ENCODE measurements at regions not wholly inside any gene's neighbourhood (a gene's known extent, or its start where the extent isn't known, plus 50 kb on each side); places are given as distances from the start of the nearest gene placed in this dataset.

GRCh38 chr18:45384962-45385315 is 230.3 kb upstream of the SLC14A2 start:
- DNase-seq, result no peak

GRCh38 chr18:45386041-45386655 is 229.1 kb upstream of the SLC14A2 start:
- DNase-seq, result no peak

DNA sequence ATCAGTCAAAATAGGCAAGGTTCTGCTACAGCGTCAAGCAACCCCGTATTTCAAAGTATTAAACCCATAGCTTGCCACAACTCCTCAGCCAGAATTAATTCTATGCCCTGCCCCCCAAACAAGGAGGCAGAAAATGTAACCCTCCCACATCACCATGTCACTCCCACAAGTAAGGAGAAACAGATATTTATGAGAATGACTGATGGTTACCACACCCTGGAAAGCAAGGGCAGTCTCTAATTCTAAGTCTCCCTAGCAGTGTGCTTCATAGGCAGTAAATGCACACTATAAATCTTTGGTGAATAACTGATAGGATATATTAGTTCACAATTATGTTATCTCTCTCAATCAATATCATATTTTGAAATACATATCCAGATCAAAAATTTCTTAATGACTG is 228.0 kb upstream of the SLC14A2 start:
- DNase-seq, result no peak

DNA sequence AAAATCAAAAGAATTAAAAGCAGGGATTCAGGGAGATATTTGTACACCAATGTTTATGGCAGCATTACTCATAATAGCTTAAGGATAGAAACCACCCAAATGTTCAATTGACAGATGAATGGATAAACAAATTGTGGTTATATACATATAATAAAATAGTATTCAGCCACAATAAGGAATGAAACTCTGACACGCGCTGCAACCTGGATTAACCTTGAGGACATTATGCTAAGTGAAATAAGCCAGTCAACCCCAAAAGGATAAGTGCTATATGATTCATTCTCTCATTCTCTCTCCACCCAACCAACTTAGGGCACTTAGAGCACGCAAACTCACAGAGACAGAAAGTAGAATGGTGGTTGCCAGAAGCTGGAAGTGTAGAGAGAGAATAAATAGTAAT is 216.8 kb upstream of the SLC14A2 start:
- DNase-seq, result no peak

GRCh38 chr18:45399146-45399545 is 216.1 kb upstream of the SLC14A2 start:
- no peak for DNase-seq

- DNase-seq, result no peak
Measured at GRCh38 chr18:45399643-45400042, 215.6 kb upstream of the SLC14A2 start.

GRCh38 chr18:45402485-45403056 is 212.7 kb upstream of the SLC14A2 start:
- no peak for DNase-seq

DNA sequence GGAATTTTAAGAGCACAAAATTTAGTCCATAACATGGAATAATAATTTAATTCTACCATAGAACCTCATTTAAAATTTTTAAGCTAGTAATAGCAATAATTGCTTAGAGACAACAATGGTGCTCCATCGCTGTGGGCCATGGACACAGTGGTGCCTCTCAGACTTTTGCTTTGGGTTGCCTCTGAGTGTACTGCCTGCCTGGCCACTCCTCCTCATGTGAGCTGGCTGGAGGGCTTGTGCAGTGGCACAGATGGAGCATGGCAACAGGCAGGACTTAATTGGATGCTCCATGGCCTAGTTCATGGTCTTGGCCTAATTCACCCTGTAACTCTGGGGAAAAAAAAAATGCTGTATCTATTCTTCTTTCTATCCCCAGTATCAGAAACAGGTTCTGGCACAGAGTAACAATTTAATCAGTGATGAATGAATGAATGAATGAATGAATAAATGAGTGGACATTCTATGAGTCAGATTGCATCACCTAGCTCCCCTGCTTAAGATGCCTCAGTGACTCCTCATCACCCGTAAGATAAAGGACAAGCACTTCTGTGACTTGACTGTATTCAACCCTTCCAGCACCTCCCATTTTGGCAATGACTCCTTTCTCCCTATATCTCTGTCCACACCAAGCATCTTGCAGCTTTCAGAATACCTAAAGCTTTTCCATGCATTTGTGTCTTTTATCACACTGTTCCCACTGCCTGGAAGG is 211.8 kb upstream of the SLC14A2 start:
- no peak for DNase-seq

DNA sequence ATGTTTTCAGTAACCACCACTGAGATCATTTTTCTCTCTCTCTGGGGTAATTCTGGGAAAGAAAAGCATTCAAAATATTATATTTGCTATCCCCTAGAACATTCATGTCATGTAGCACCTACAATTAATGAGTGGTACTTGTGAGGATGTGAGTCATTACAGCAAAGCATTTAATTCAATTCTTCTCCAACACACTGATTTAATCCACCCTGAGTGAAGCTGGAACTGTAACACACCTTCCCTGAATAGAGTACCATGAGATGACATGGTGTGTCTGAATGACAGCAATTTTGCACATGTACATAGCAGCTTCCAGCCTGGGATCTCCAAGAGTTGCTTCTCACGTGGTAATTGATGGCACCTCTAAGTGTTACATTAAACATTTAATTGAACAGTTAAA is 207.1 kb upstream of the SLC14A2 start:
- DNase-seq, result no peak

DNA sequence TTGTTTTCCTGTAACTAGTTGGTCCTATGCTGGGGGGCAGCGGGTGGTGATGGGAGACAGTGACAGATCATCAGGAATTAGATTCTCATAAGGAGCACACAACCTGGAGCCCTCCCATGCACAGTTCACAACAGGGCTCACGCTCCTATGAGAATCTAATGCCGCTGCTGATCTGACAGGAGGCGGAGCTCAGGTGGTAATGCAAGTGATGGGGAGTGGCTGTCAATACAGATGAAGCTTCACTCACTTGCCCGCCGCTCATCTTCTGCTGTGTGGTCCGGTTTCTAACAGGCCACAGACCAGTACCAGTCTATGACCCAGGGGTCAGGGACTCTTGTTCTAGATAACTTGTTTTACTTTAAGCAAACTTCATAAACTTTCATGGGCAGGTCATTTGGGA is 205.3 kb upstream of the SLC14A2 start:
- no peak for DNase-seq

DNA sequence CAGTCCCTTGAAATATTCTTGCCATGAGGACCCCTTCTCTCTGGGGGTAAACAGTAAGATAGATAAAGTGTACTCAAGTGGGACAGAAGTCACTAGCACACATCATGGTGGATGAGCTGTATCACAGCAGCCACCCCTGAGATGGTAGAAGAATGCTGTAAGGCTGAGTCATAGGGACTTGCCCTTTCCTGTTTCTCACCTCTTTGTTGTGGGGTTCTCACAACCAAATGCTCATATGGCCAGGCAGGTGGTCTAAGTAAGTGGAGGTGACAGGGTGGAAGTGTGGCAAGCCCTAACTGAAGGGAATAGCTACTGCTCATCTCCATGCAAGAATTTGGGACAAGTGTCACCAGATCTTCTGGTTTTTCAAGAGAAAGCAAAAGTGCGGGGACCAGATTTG is 202.7 kb upstream of the SLC14A2 start:
- no peak for DNase-seq

- DNase-seq, result no peak
Measured at GRCh38 chr18:45413180-45413836, 202.0 kb upstream of the SLC14A2 start.

DNA sequence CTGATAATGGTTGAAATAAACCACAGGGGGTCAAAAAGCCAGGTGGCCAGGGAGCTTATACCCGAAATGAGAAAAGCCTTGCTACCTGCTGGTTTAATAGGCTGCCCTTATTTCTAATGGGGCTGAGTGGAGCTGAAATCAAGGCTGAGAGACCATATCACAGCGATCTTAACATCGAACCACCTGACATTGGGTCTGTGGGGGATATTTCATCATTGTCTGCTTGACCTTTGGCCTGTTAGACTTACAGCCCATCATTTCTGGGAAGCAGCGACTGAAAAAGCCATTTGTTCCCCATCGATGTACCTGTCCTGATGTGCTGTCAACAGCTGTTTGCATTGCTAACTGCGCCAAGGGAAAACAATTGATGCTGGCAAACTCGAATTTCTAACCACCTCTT is 199.7 kb upstream of the SLC14A2 start:
- no peak for DNase-seq

GRCh38 chr18:45416168-45416567 is 199.1 kb upstream of the SLC14A2 start:
- no peak for DNase-seq

DNA sequence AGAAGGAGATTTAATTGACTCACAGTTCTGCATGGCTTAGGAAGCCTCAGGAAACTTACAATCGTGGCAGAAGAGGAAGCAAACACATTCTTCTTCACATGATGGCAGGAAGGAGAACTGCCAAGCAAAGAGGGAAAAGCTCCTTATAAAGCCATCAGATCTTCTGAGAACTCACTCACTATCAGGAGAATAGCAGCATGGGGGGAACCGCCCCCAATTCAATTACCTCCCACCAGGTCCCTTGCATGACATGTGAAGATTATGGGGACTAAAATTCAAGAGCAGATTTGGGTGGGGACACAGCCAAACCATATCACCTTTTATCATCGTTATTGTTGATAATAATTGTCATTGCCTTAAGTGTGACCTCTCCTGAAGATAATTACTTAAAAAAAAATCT is 197.9 kb upstream of the SLC14A2 start:
- no peak for DNase-seq

- DNase-seq, result no peak
Measured at GRCh38 chr18:45423659-45424058, 191.6 kb upstream of the SLC14A2 start.

DNA sequence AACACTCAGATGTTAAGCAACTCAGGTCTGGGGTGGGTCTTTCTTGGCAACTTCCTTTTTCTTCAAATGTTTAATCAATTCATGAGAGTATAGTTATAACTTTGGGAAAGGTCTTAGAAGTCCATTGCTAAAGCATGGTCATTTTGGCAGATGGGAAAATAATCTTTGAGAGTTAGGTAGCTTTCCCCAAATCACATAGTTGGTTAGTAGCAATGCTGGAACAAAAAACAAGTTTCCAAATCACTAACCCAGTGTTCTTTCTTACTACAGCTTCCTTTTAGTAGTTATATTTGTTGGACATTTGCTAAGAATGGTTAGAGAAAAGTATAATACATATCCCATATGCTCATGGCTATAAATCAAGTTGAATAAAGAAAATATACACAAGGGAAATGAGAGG is 185.2 kb upstream of the SLC14A2 start:
- DNase-seq, result no peak

DNA sequence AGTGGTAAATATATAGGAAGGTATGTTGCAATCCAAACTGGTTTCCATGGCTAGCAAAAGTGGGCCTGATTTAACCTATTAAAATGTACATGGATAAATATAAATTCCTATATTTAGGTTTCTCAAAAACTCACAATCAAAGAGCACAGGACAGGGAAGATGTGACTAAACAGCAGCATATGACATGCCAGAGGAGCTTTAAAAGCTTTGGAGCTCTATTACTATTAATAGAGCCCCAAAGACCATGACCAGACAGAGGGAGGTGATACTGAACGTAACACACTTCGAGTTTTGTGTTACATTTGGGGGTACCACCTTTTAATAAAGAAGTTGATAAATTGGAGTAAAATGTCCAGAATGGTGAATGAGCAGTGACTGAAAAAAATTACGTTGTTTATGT is 179.5 kb upstream of the SLC14A2 start:
- no peak for DNase-seq

- no peak for DNase-seq
Measured at GRCh38 chr18:45437366-45437765, 177.9 kb upstream of the SLC14A2 start.

DNA sequence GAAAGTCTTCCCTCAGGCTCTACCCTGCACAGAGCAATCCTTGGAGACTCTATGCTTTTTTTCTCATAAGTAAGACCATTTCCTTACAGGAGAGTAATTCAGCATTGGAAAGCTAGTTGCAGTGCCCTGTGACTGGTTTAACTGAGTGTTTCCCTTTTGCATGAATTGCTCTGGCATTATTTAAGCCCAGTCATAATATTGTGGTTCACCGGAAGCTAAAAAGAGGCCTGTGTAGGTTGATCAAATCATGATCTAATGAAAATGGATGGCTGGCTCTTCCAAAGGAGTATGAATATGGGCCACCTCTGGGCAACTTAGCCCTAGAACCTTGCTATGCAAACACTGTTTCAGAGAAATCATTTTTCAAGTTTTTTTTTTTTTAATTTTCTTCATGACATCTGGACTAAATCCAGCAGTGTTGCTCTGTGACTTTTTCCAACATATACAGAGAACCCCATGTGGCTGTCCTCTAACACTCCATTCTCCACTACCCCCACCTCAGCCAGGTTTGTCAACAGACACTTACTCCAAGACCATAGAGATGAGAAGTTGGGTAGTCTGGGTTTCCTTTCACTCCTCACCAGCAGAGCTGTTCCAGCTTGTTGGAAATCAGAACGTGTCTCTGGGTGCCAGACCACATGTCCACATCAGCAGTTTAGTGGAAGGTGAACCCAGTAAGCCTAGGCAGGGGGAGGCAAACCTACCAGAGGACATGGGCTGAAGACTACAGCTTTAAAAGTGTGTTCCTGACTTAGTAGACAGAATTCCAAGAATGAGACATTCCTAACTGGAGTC is 175.2 kb upstream of the SLC14A2 start:
- no peak for DNase-seq

- no peak for DNase-seq
Measured at GRCh38 chr18:45441110-45441847, 174.0 kb upstream of the SLC14A2 start.

GRCh38 chr18:45444040-45444439 is 171.2 kb upstream of the SLC14A2 start:
- no peak for DNase-seq
